H1 (cell line): ENCODE measurements at regions not wholly inside any gene's neighbourhood (a gene's known extent, or its start where the extent isn't known, plus 50 kb on each side); places are given as distances from the start of the nearest gene placed in this dataset.
"Not testable (repeated sequence)": the region's sequence is repeated elsewhere in the genome, so short reads cannot be mapped to it uniquely, and the experiment has no call there.

Source experiments
- CTCF ChIA-PET: fragments of 300-600 bp; sonication (Branson Sonifier 250); formaldehyde crosslinking; loops from one replicate; lab custom pipeline; 2021; ENCODE audit not compliant: partially characterized antibody; lab: Charles Lee
- POLR2A ChIA-PET: fragments of 300-600 bp; sonication (Branson Sonifier 250); formaldehyde crosslinking; loops from one replicate; lab custom pipeline; 2021; ENCODE audit warnings: inconsistent platforms; ENCODE audit not compliant: partially characterized antibody; lab: Charles Lee
- DNase-seq, 2 experiments: peaks; one replicate each; pipeline versions ENCODE4 v3.0.0 to v3.0.0-alpha.2; 2010 to 2022; ENCODE audit warnings: low spot score in 2 of 2, low read depth in 1 of 2, mixed read lengths in 1 of 2
- FAIRE-seq: peaks from 2 replicates; lab custom pipeline; 2011; peaks lifted over from hg19 to GRCh38; lab: Jason Lieb, UNC
- H2AFZ ChIP-seq: 2 replicates; pipeline ENCODE4 v1.8.1; 2012; ENCODE audit warnings: low read length, inconsistent platforms
- H2AK5ac ChIP-seq: 2 replicates; pipeline ENCODE4 v1.6.1; 2013; ENCODE audit warnings: low read depth, low read length
- H2BK120ac ChIP-seq: replicated peaks from 2 replicates; pipeline ENCODE3; 2013; ENCODE audit warnings: low read depth, low read length, inconsistent platforms
- H2BK12ac ChIP-seq: 2 replicates; pipeline ENCODE4 v1.6.1; 2013; ENCODE audit warnings: low read depth, low read length
- H2BK15ac ChIP-seq: 2 replicates; pipeline ENCODE4 v1.6.1; 2013; ENCODE audit warnings: low read length
- H2BK20ac ChIP-seq: 2 replicates; pipeline ENCODE4 v1.6.1; 2013; ENCODE audit warnings: low read length
- H2BK5ac ChIP-seq: 2 replicates; pipeline ENCODE4 v1.6.1; 2013; ENCODE audit warnings: low read depth, low read length
- H3K14ac ChIP-seq: 2 replicates; pipeline ENCODE4 v1.6.1; 2013; ENCODE audit warnings: inconsistent platforms; ENCODE audit not compliant: insufficient read length
- H3K18ac ChIP-seq: 2 replicates; pipeline ENCODE4 v1.6.1; 2013; ENCODE audit warnings: low read length; ENCODE audit errors: extremely low read depth
- H3K23ac ChIP-seq: 2 replicates; pipeline ENCODE4 v1.6.1; 2013; ENCODE audit warnings: inconsistent platforms; ENCODE audit not compliant: insufficient read length
- H3K23me2 ChIP-seq: 2 replicates; pipeline ENCODE4 v1.6.1; 2013; ENCODE audit warnings: low read depth, low read length
- H3K27ac ChIP-seq: 2 replicates; pipeline ENCODE4 v1.6.1; 2011; ENCODE audit warnings: low read depth, low read length, inconsistent platforms
- H3K27me3 ChIP-seq, 4 experiments: replicated peaks in 1 of 4; 1 replicate in 1 of 4; 2 replicates in 3 of 4; pipeline versions ENCODE4 v1.6.1 to v1.8.1; 2011 to 2013; ENCODE audit warnings: low read length in 3 of 4, mild to moderate bottlenecking in 3 of 4, inconsistent platforms in 2 of 4, mixed read lengths in 2 of 4, moderate library complexity in 1 of 4; ENCODE audit not compliant: control insufficient read depth in 3 of 4, insufficient read depth in 3 of 4; ENCODE audit errors: extremely low read depth in 1 of 4
- H3K36me3 ChIP-seq, 4 experiments: 2 replicates each; pipeline versions ENCODE4 v1.6.1 to v1.8.1; 2011 to 2013; ENCODE audit warnings: mild to moderate bottlenecking in 4 of 4, low read length in 3 of 4, moderate library complexity in 2 of 4, control low read depth in 1 of 4, inconsistent platforms in 1 of 4; ENCODE audit not compliant: insufficient read depth in 4 of 4, control insufficient read depth in 2 of 4
- H3K4ac ChIP-seq: replicated peaks from 2 replicates; pipeline ENCODE3; 2013; ENCODE audit warnings: low read length, low read depth, mixed read lengths, inconsistent platforms; ENCODE audit not compliant: insufficient read length
- H3K4me1 ChIP-seq, 4 experiments: replicated peaks in 1 of 4; 1 replicate in 1 of 4; 2 replicates in 3 of 4; pipeline versions ENCODE4 v1.6.1 to v1.8.1; 2011 to 2013; ENCODE audit warnings: low read length in 3 of 4, inconsistent platforms in 2 of 4, mixed read lengths in 1 of 4; ENCODE audit not compliant: insufficient read depth in 4 of 4, control insufficient read depth in 3 of 4
- H3K4me2 ChIP-seq, 2 experiments: 2 replicates each; pipeline versions ENCODE4 v1.6.1 to v1.8.1; 2011 to 2013; ENCODE audit warnings: low read depth in 2 of 2, low read length in 2 of 2, control low read depth in 1 of 2, inconsistent platforms in 1 of 2, mild to moderate bottlenecking in 1 of 2; ENCODE audit not compliant: insufficient read depth in 1 of 2
- H3K4me3 ChIP-seq, 4 experiments: fragments of 200-600, 300-600 bp in 1 of 4; sonication (generic), shearing (Covaris generic), sonication (Bioruptor Twin) in 1 of 4; 2 replicates each; pipeline versions ENCODE4 v1.5.1 to v1.8.1; 2011 to 2016; ENCODE audit warnings: low read length in 4 of 4, low read depth in 3 of 4, control low read depth in 2 of 4, inconsistent platforms in 2 of 4, mild to moderate bottlenecking in 2 of 4, mixed read lengths in 1 of 4, moderate library complexity in 1 of 4; ENCODE audit not compliant: insufficient read depth in 2 of 4; ENCODE audit errors: extremely low read depth in 1 of 4
- H3K56ac ChIP-seq: replicated peaks from 2 replicates; pipeline ENCODE3; 2013; ENCODE audit warnings: low read depth, mild to moderate bottlenecking, mixed read lengths, low read length, inconsistent platforms; ENCODE audit not compliant: insufficient read length
- H3K79me1 ChIP-seq: 2 replicates; pipeline ENCODE4 v1.6.1; 2013; ENCODE audit warnings: low read depth, low read length, control low read depth
- H3K79me2 ChIP-seq, 2 experiments: 2 replicates each; pipeline versions ENCODE4 v1.6.1 to v1.8.1; 2012 to 2013; ENCODE audit warnings: low read length in 2 of 2, mild to moderate bottlenecking in 2 of 2, inconsistent platforms in 1 of 2; ENCODE audit not compliant: insufficient read depth in 2 of 2, control insufficient read depth in 1 of 2
- H3K9ac ChIP-seq, 4 experiments: replicated peaks in 1 of 4; 1 replicate in 1 of 4; 2 replicates in 3 of 4; pipeline versions ENCODE4 v1.6.1 to v1.8.1; 2011 to 2013; ENCODE audit warnings: low read depth in 3 of 4, low read length in 3 of 4, control low read depth in 2 of 4, mild to moderate bottlenecking in 2 of 4, moderate library complexity in 2 of 4, inconsistent platforms in 1 of 4; ENCODE audit errors: extremely low read depth in 1 of 4
- H3K9me3 ChIP-seq, 2 experiments: 2 replicates each; pipeline versions ENCODE4 v1.6.1 to v1.8.1; 2012 to 2013; ENCODE audit warnings: mild to moderate bottlenecking in 2 of 2, moderate library complexity in 2 of 2, control low read depth in 1 of 2, inconsistent platforms in 1 of 2, low read depth in 1 of 2, low read length in 1 of 2, mixed read lengths in 1 of 2; ENCODE audit not compliant: insufficient read depth in 2 of 2
- H4K20me1 ChIP-seq, 2 experiments: replicated peaks in 1 of 2; 2 replicates each; pipeline versions ENCODE3 to v1.8.1; 2011 to 2013; ENCODE audit warnings: inconsistent platforms in 2 of 2, low read length in 2 of 2, mild to moderate bottlenecking in 1 of 2; ENCODE audit not compliant: insufficient read depth in 2 of 2, control insufficient read depth in 1 of 2
- H4K5ac ChIP-seq: 2 replicates; pipeline ENCODE4 v1.6.1; 2013; ENCODE audit warnings: low read length, low read depth, mixed read lengths, inconsistent platforms; ENCODE audit not compliant: insufficient read length
- H4K8ac ChIP-seq: 2 replicates; pipeline ENCODE4 v1.8.0; 2013; ENCODE audit warnings: mild to moderate bottlenecking, moderate library complexity, low read length, inconsistent platforms; ENCODE audit not compliant: insufficient read depth; ENCODE audit errors: extremely low read depth
- H4K91ac ChIP-seq: replicated peaks from 2 replicates; pipeline ENCODE3; 2013; ENCODE audit warnings: low read length, mixed read lengths, inconsistent platforms; ENCODE audit not compliant: insufficient read length
- WGBS, 2 experiments: shearing (Covaris generic) in 1 of 2; methylation state at CpG; one replicate each; pipeline versions ENCODE4 v1.1.6 to v1.1.7; 2013 to 2015; ENCODE audit warnings: low lambda C conversion rate in 2 of 2, mixed read lengths in 2 of 2, inconsistent platforms in 1 of 2, low coverage in 1 of 2, missing lambda C conversion rate in 1 of 2; ENCODE audit not compliant: insufficient replicate concordance in 2 of 2, insufficient coverage in 1 of 2, insufficient read length in 1 of 2; ENCODE audit errors: extremely low coverage in 1 of 2, missing lambda C conversion rate in 1 of 2; 5-methylcytosine and 5-hydroxymethylcytosine counted together

DNA sequence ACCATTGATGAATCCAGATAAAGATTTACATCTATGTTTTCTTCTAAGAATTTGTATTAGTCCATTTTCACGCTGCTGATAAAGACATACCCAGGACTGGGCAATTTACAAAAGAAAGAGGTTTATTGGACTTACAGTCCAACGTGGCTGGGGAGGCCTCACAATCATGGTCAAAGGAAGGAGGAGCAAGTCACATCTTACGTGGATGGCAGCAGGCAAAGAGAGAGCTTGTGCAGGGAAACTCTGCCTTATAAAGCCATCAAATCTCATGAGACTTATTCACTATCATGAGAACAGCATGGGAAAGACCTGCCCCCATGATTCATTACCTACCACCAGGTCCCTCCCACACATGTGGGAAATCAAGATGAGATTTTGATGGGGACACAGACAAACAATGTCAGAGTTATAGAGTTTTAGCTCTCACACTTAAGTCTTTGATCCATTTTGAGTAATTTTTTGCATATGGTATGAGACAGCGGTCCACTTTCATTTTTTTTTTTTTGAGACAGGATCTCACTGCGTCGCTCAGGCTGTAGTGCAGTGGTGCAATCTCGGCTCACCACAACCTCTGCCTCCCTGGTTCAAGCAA is 53.5 kb upstream of the JADE2 start:
- POLR2A ChIA-PET = interaction anchor here (1.2 to 1.6 kb wide), 2 partner anchors 40 to 56 kb away, joined by 3 to 4 read pairs; no protein-coding TSS in a partner anchor
- FAIRE-seq = not testable (repeated sequence)

More for the DNA sequence above, 53.5 kb upstream of the JADE2 start:
- not testable (repeated sequence) for H3K27ac ChIP-seq, H3K36me3 ChIP-seq, H3K18ac ChIP-seq, H3K4ac ChIP-seq, H3K79me1 ChIP-seq, H2BK15ac ChIP-seq, H2BK12ac ChIP-seq, H2AFZ ChIP-seq, H3K56ac ChIP-seq, H2AK5ac ChIP-seq, H3K14ac ChIP-seq, H3K23me2 ChIP-seq, H3K79me2 ChIP-seq, H3K9ac ChIP-seq, H2BK20ac ChIP-seq, H4K5ac ChIP-seq, H2BK120ac ChIP-seq, H3K4me2 ChIP-seq, H3K23ac ChIP-seq, H3K4me3 ChIP-seq, H4K20me1 ChIP-seq, H3K27me3 ChIP-seq, H3K9me3 ChIP-seq, H4K91ac ChIP-seq, DNase-seq, H3K4me1 ChIP-seq, H2BK5ac ChIP-seq, H4K8ac ChIP-seq
- 89% methylated on average over 7 of the region's 7 CpGs; no CpG with 5 or more reads in 1 of the 2 experiments for WGBS, 2 experiments
- CTCF ChIA-PET = interaction anchor here (0.6 to 1.2 kb wide), 3 partner anchors 17 to 61 kb away, joined by 3 to 6 read pairs (median 5); partner anchors contain the start of gene CDKN2AIPNL
